ENCODE measurements at regions not wholly inside any gene's neighbourhood (a gene's known extent, or its start where the extent isn't known, plus 50 kb on each side); places are given as distances from the start of the nearest gene placed in this dataset.

- Histone ChIP-seq H3K9me3 (ENCODE audit: control insufficient read depth in 4 of 4, insufficient read depth in 3 of 4, low read length in 3 of 4) (peaks cover 0 to 4% (median under 1%) of the 10 kb centered on the region in 4 donors), H3K4me1 (ENCODE audit: control insufficient read depth in 5 of 5, insufficient read depth in 5 of 5, low read length in 5 of 5) (no peaks in the 10 kb centered on the region), H3K4me3 (no peak overlapping the region), H3K27me3 (ENCODE audit: control insufficient read depth in 3 of 3, insufficient read depth in 3 of 3, low read length in 2 of 3) (no peaks in the 10 kb centered on the region), H3K36me3 (ENCODE audit: control insufficient read depth in 4 of 4, insufficient read depth in 4 of 4, low read length in 4 of 4) (no peaks in the 10 kb centered on the region), H3K9ac (ENCODE audit: insufficient read depth in 1 of 2, low read length in 2 of 2) (no peak overlapping the region), H3K27ac (ENCODE audit: low read depth in 1 of 2, low read length in 1 of 2) (no peak overlapping the region)
- ATAC-seq (ENCODE audit: insufficient read depth, low FRiP score) (no peak), DNase-seq (no peak)
- 88 to 94% methylated on average over 1 of the region's 1 CpG for WGBS, 2 donors
- TF ChIP-seq CTCF (IDR thresholded peaks at IDR 0.05; ENCODE audit: control extremely low read depth, extremely low read depth) = no peak
These were observed 501.1 kb downstream of the MED13L start for GRCh38 chr12:115776399-115776798.

GRCh38 chr12:115774148-115774895 is 503.2 kb downstream of the MED13L start:
- 81 to 84% methylated on average over 9 of the region's 9 CpGs for WGBS, 2 donors

GRCh38 chr12:115771601-115772000 is 505.9 kb downstream of the MED13L start:
- Histone ChIP-seq H3K4me3 (no peak overlapping the region), H3K27me3 (ENCODE audit: control insufficient read depth in 3 of 3, insufficient read depth in 3 of 3, low read length in 2 of 3) (no peaks in the 10 kb centered on the region), H3K27ac (ENCODE audit: low read depth in 1 of 2, low read length in 1 of 2) (no peak overlapping the region), H3K9ac (ENCODE audit: insufficient read depth in 1 of 2, low read length in 2 of 2) (no peak overlapping the region), H3K36me3 (ENCODE audit: control insufficient read depth in 4 of 4, insufficient read depth in 4 of 4, low read length in 4 of 4) (no peaks in the 10 kb centered on the region), H3K9me3 (ENCODE audit: control insufficient read depth in 4 of 4, insufficient read depth in 3 of 4, low read length in 3 of 4) (peaks cover 0 to 4% (median under 1%) of the 10 kb centered on the region in 4 donors), H3K4me1 (ENCODE audit: control insufficient read depth in 5 of 5, insufficient read depth in 5 of 5, low read length in 5 of 5) (no peaks in the 10 kb centered on the region)
- no peak for TF ChIP-seq CTCF (IDR thresholded peaks at IDR 0.05; ENCODE audit: control extremely low read depth, extremely low read depth)
- 87% methylated on average over 4 of the region's 4 CpGs for WGBS, 2 donors
- DNase-seq = no peak
- no peak for ATAC-seq (ENCODE audit: insufficient read depth, low FRiP score)

More at GRCh38 chr12:115774148-115774895, 503.2 kb downstream of the MED13L start:
- TF ChIP-seq CTCF (IDR thresholded peaks at IDR 0.05; ENCODE audit: control extremely low read depth, extremely low read depth) = no peak
- DNase-seq (no peak), ATAC-seq (ENCODE audit: insufficient read depth, low FRiP score) (no peak)
- H3K4me3 ChIP-seq = no peak overlapping the region
- no peak overlapping the region for H3K9ac ChIP-seq (ENCODE audit: insufficient read depth in 1 of 2, low read length in 2 of 2)
- H3K36me3 ChIP-seq (ENCODE audit: control insufficient read depth in 4 of 4, insufficient read depth in 4 of 4, low read length in 4 of 4) = no peaks in the 10 kb centered on the region
- H3K9me3 ChIP-seq (ENCODE audit: control insufficient read depth in 4 of 4, insufficient read depth in 3 of 4, low read length in 3 of 4) = peaks cover 0 to 4% (median under 1%) of the 10 kb centered on the region in 4 donors
- H3K27me3 ChIP-seq (ENCODE audit: control insufficient read depth in 3 of 3, insufficient read depth in 3 of 3, low read length in 2 of 3) = no peaks in the 10 kb centered on the region
- no peak overlapping the region for H3K27ac ChIP-seq (ENCODE audit: low read depth in 1 of 2, low read length in 1 of 2)
- H3K4me1 ChIP-seq (ENCODE audit: control insufficient read depth in 5 of 5, insufficient read depth in 5 of 5, low read length in 5 of 5) = no peaks in the 10 kb centered on the region
